HepG2 (cell line): ENCODE measurements at regions not wholly inside any gene's neighbourhood (a gene's known extent, or its start where the extent isn't known, plus 50 kb on each side); places are given as distances from the start of the nearest gene placed in this dataset.

Experiments used
- BCL3 ChIP-seq: sonication (generic); formaldehyde crosslinking; IDR thresholded peaks from 2 replicates; pipeline ENCODE4 v1.5.1; 2020; ENCODE audit warnings: mild to moderate bottlenecking, missing genetic modification reagents, moderate library complexity
- ETV6 ChIP-seq: sonication (generic); formaldehyde crosslinking; conservative IDR thresholded peaks from 2 replicates; pipeline ENCODE4 v1.4.0; 2020; ENCODE audit warnings: missing genetic modification reagents
- FOXJ3 ChIP-seq: sonication (generic); formaldehyde crosslinking; IDR thresholded peaks from 2 replicates; pipeline ENCODE4 v1.4.0; 2020; ENCODE audit warnings: missing genetic modification reagents, mild to moderate bottlenecking, borderline replicate concordance
- KIAA2018 ChIP-seq: sonication (generic); formaldehyde crosslinking; IDR thresholded peaks from 2 replicates; pipeline ENCODE4 v1.5.0; 2020; ENCODE audit warnings: mild to moderate bottlenecking, missing genetic modification reagents, borderline replicate concordance
- MED1 ChIP-seq: sonication (generic); formaldehyde crosslinking; IDR thresholded peaks from 2 replicates; pipeline ENCODE4 v1.4.0; 2020; ENCODE audit warnings: missing genetic modification reagents
- NFE2L2 ChIP-seq: fragments of 150-350 bp; IDR thresholded peaks from 2 replicates; pipeline ENCODE4 v1.6.1; 2014; ENCODE audit warnings: low read length
- ZC3H4 ChIP-seq: sonication (generic); formaldehyde crosslinking; IDR thresholded peaks from 2 replicates; pipeline ENCODE4 v1.4.0; 2020; ENCODE audit warnings: missing genetic modification reagents, borderline replicate concordance
- ZFP41 ChIP-seq: sonication (generic); formaldehyde crosslinking; IDR thresholded peaks from 2 replicates; pipeline ENCODE4 v1.4.0; 2020; ENCODE audit warnings: mild to moderate bottlenecking, missing genetic modification reagents, borderline replicate concordance
- ZNF414 ChIP-seq: sonication (generic); formaldehyde crosslinking; IDR thresholded peaks from 2 replicates; pipeline ENCODE4 v1.5.0; 2020; ENCODE audit warnings: missing genetic modification reagents
- ZNF609 ChIP-seq: sonication (generic); formaldehyde crosslinking; IDR thresholded peaks from 2 replicates; pipeline ENCODE4 v1.4.0; 2020; ENCODE audit warnings: mild to moderate bottlenecking, missing genetic modification reagents, borderline replicate concordance
- ZNF710 ChIP-seq: sonication (generic); formaldehyde crosslinking; IDR thresholded peaks from 2 replicates; pipeline ENCODE4 v1.5.0; 2020; ENCODE audit warnings: mild to moderate bottlenecking, missing genetic modification reagents, borderline replicate concordance
- ZNF776 ChIP-seq: sonication (generic); formaldehyde crosslinking; IDR thresholded peaks from 2 replicates; pipeline ENCODE4 v1.4.0; 2020; ENCODE audit warnings: mild to moderate bottlenecking, missing genetic modification reagents

- TF ChIP-seq ZNF414 (CRISPR knock-in tag) (no peak), ZNF776 (CRISPR knock-in tag) (no peak), ETV6 (CRISPR knock-in tag) (no peak), ZC3H4 (CRISPR knock-in tag) (no peak), KIAA2018 (CRISPR knock-in tag) (no peak), ZNF609 (CRISPR knock-in tag) (no peak), BCL3 (CRISPR knock-in tag) (no peak), ZFP41 (no peak), FOXJ3 (peak; percentile 75; the same call in 1 of the 2 replicates), ZNF710 (CRISPR knock-in tag) (peak; percentile 57; the same call in 1 of the 2 replicates), MED1 (CRISPR knock-in tag) (peak; percentile 56), NFE2L2 (no peak)
Measured at GRCh38 chr5:110017854-110018253, 328.1 kb downstream of the MAN2A1 start (continued).
